ENCODE measurements at regions not wholly inside any gene's neighbourhood (a gene's known extent, or its start where the extent isn't known, plus 50 kb on each side); places are given as distances from the start of the nearest gene placed in this dataset.

DNA sequence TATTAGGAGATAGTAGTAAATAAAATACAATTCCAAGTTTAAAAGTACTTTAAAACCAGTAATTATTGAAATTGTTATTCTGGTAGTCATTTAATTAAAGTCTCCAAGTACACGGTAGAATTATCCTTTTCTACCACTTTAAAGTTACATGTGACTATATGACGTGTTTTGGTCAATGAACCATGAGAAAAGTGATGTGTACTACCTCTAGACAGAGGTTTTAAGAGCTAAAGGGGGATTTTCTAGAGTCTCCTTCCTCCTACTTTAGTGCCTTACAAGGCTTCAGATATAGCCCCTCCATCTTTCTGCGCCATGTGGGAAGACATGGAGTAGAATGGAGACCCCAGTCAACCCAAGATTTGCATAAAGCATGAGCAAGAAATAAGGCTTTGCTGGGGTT is 2296.6 kb upstream of the AGA start:
- no peak for ATAC-seq
- Histone ChIP-seq H3K9me3 (peaks cover 0 to 8% (median 0%) of the 10 kb centered on the region in 11 donors), H3K4me1 (no peaks in the 10 kb centered on the region), H3K27me3 (no peaks in the 10 kb centered on the region), H3K36me3 (no peaks in the 10 kb centered on the region), H3K27ac (no peak overlapping the region), H3K4me3 (no peak overlapping the region)
- intact Hi-C loops (cut with DNase I) = no loop called here
- DNase-seq = no peak
- no peak for TF ChIP-seq CTCF (IDR thresholded peaks at IDR 0.05)
- WGBS, 2 donors = 53 to 66% methylated on average over 3 of the region's 3 CpGs

- intact Hi-C loops (cut with DNase I) = no loop called here
- Histone ChIP-seq H3K4me3 (no peak overlapping the region), H3K4me1 (no peaks in the 10 kb centered on the region), H3K36me3 (no peaks in the 10 kb centered on the region), H3K9me3 (no peaks in the 10 kb centered on the region), H3K27me3 (no peaks in the 10 kb centered on the region), H3K27ac (no peak overlapping the region)
- no peak for ATAC-seq
- WGBS, 2 donors = 76 to 78% methylated on average over 4 of the region's 4 CpGs
- DNase-seq = no peak
- TF ChIP-seq CTCF (IDR thresholded peaks at IDR 0.05) = no peak
Observed at GRCh38 chr4:179747218-179747910, 2305.1 kb upstream of the AGA start.

- DNase-seq (no peak), ATAC-seq (no peak)
- no peak overlapping the region for H3K27ac ChIP-seq
- no peaks in the 10 kb centered on the region for H3K27me3 ChIP-seq
- no peak for TF ChIP-seq CTCF (IDR thresholded peaks at IDR 0.05)
- no peaks in the 10 kb centered on the region for H3K9me3 ChIP-seq
- H3K4me1 ChIP-seq = no peaks in the 10 kb centered on the region
- WGBS, 2 donors = 64 to 71% methylated on average over 6 of the region's 6 CpGs
- intact Hi-C loops (cut with DNase I) = no loop called here
- no peaks in the 10 kb centered on the region for H3K36me3 ChIP-seq
- H3K4me3 ChIP-seq = no peak overlapping the region
Observed at GRCh38 chr4:179748837-179749236, 2306.6 kb upstream of the AGA start.

DNA sequence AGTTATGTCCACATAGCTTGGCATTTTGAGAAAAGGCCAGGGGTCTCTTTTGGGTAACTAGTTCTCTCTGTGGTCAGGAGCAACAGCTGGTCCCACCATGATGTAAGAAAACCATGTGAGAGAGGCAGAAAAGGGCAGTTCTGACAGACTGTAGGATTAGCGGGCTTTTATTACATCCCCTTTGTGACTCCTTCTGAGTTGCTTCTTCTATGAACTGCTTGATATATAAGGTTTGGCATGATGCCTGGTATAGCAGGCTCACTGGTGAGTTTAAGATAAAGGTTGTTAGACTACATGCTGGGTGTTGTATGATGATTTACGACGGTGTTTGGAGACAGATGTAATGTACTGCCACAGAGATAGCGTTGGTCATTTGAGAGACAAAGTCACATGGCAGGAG is 2308.1 kb upstream of the AGA start:
- Histone ChIP-seq H3K36me3 (no peaks in the 10 kb centered on the region), H3K4me1 (no peaks in the 10 kb centered on the region), H3K4me3 (no peak overlapping the region), H3K9me3 (no peaks in the 10 kb centered on the region), H3K27ac (no peak overlapping the region), H3K27me3 (no peaks in the 10 kb centered on the region)
- WGBS, 2 donors = 22 to 26% methylated on average over 4 of the region's 4 CpGs
- DNase-seq (no peak), ATAC-seq (no peak)
- intact Hi-C loops (cut with DNase I) = no loop called here
- no peak for TF ChIP-seq CTCF (IDR thresholded peaks at IDR 0.05)
